ENCODE measurements at regions not wholly inside any gene's neighbourhood (a gene's known extent, or its start where the extent isn't known, plus 50 kb on each side); places are given as distances from the start of the nearest gene placed in this dataset.

DNA sequence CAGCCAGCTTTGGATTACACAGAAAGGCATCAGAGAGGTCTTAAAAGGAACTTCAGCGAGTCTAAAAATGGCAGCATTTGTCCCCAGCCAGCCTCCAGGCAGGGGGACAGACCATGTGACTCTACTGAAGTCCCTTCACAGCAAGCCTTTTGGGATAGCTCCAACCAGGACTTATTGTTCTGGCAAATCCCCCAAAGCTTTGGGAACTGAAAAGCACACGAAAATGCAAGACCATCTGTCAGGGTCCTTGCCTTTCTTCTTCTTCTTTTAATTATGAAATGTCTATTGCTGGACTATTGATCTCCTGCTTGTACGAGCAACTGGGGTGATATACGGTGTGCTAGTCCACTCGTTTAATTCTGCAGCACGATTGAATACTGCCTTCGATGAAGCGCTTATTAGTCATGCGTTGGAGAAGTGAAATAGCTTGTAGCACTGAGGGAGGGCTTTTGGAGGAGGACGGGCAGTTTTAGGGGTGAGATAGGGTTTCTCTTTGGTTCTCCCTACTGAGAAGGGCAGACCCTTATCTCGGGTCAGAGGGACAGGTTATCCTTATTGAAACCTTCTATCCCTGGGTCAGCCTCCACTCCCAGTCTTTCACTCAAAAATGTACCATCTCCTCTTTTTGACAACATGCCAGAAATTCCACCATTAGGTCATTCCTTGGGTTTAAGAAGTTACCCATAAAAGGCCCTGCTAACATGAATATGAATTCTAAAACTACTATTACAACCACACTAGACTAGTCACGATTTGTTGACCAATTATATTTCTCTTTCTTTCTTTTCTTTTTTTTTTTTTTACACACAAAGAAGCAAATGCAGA, 416.4 kb downstream of the MIAT start:
- H2BK12ac ChIP-seq (ENCODE audit: insufficient read length, low read depth, low read length) = no peak overlapping the region
- no peaks in the 10 kb centered on the region for H3K79me1 ChIP-seq (ENCODE audit: insufficient read depth, low read depth, low read length, poor library complexity, severe bottlenecking)
- Mint-ChIP-seq H3K4me1 (0 out of 4 replicates have a peak, but pooled peaks cover 0 to 2% of the 10 kb centered on the region in 2 experiments), H3K27me3 (ENCODE audit: low read depth) (peaks cover 59% of the 10 kb centered on the region), H3K4me3 (no peak overlapping the region), H3K36me3 (ENCODE audit: insufficient read depth in 1 of 3, low read depth in 3 of 3) (no peaks in the 10 kb centered on the region), H3K27ac (no peak overlapping the region), H3K9me3 (no peaks in the 10 kb centered on the region)
- H2AK5ac ChIP-seq (ENCODE audit: insufficient read length, low read length) = no peak overlapping the region
- no peak overlapping the region for H4K91ac ChIP-seq (ENCODE audit: insufficient read length, low read depth, low read length)
- H2BK120ac ChIP-seq (ENCODE audit: low read depth, low read length, poor library complexity, severe bottlenecking) = no peak overlapping the region
- no peaks in the 10 kb centered on the region for H3K79me2 ChIP-seq (ENCODE audit: insufficient read depth, low read length)
- H2BK20ac ChIP-seq (ENCODE audit: low read depth, low read length, poor library complexity, severe bottlenecking) = no peak overlapping the region
- WGBS (ENCODE audit: extremely low coverage, insufficient read length, low lambda C conversion rate) = no CpG with 5 or more reads among the region's 12 CpGs
- no peaks in the 10 kb centered on the region for H4K20me1 ChIP-seq (ENCODE audit: control insufficient read depth, insufficient read depth, insufficient read length)
- TF ChIP-seq, protein P1, sequence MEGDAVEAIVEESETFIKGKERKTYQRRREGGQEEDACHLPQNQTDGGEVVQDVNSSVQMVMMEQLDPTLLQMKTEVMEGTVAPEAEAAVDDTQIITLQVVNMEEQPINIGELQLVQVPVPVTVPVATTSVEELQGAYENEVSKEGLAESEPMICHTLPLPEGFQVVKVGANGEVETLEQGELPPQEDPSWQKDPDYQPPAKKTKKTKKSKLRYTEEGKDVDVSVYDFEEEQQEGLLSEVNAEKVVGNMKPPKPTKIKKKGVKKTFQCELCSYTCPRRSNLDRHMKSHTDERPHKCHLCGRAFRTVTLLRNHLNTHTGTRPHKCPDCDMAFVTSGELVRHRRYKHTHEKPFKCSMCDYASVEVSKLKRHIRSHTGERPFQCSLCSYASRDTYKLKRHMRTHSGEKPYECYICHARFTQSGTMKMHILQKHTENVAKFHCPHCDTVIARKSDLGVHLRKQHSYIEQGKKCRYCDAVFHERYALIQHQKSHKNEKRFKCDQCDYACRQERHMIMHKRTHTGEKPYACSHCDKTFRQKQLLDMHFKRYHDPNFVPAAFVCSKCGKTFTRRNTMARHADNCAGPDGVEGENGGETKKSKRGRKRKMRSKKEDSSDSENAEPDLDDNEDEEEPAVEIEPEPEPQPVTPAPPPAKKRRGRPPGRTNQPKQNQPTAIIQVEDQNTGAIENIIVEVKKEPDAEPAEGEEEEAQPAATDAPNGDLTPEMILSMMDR (conservative IDR thresholded peaks at IDR 0.05) = no peak
- H3K56ac ChIP-seq (ENCODE audit: insufficient read length, low read depth, low read length) = no peak overlapping the region
- H3T11ph ChIP-seq (ENCODE audit: low read length) = no peak overlapping the region
- no peaks in the 10 kb centered on the region for H3K9me3 ChIP-seq (ENCODE audit: control insufficient read depth, low read depth, low read length)
- no peak overlapping the region for H2AFZ ChIP-seq (ENCODE audit: low read length)
- H3K27ac ChIP-seq (ENCODE audit: insufficient read length, low read depth, low read length) = no peak overlapping the region
- H4K8ac ChIP-seq (replicated peaks; ENCODE audit: insufficient read length, low read depth, low read length) = no peak overlapping the region
- H3K4ac ChIP-seq (ENCODE audit: low read depth, low read length) = no peak overlapping the region
- H3K18ac ChIP-seq (ENCODE audit: insufficient read length, low read depth, low read length) = no peak overlapping the region
- no peak overlapping the region for H3K4me2 ChIP-seq (ENCODE audit: insufficient read depth, insufficient read length, low read length)
- H2BK15ac ChIP-seq (ENCODE audit: low read depth, low read length) = no peak overlapping the region
- no peak overlapping the region for H2BK5ac ChIP-seq (ENCODE audit: insufficient read length, low read length)
- H3K9ac ChIP-seq (ENCODE audit: extremely low read depth, insufficient read length, low read length) = no peak overlapping the region
- no peak for DNase-seq
- no peak overlapping the region for H3K23ac ChIP-seq (ENCODE audit: insufficient read length, low read depth, low read length)
- no peaks in the 10 kb centered on the region for H3K4me1 ChIP-seq (ENCODE audit: insufficient read depth, low read length)
- H3K23me2 ChIP-seq (ENCODE audit: insufficient read length, low read depth, low read length, poor library complexity, severe bottlenecking) = no peaks in the 10 kb centered on the region
- no peaks in the 10 kb centered on the region for H3K27me3 ChIP-seq (ENCODE audit: insufficient read depth, low read length)
- no peak overlapping the region for H3K14ac ChIP-seq (ENCODE audit: insufficient read depth, low read length)
- no peak overlapping the region for H4K5ac ChIP-seq (ENCODE audit: insufficient read length, low read depth, low read length)
